Stimulated activated CD4-positive, alpha-beta T cell treated with anti-CD3 and anti-CD28 coated beads, Interleukin-12 subunit alpha, Interleukin-12 subunit beta, amount 100 ng/mL, for 4 hours (primary cell): ENCODE measurements at regions not wholly inside any gene's neighbourhood (a gene's known extent, or its start where the extent isn't known, plus 50 kb on each side); places are given as distances from the start of the nearest gene placed in this dataset.

Source experiments
- DNase-seq: peaks from one replicate; pipeline ENCODE4 v3.0.0-alpha.2; 2020

DNA sequence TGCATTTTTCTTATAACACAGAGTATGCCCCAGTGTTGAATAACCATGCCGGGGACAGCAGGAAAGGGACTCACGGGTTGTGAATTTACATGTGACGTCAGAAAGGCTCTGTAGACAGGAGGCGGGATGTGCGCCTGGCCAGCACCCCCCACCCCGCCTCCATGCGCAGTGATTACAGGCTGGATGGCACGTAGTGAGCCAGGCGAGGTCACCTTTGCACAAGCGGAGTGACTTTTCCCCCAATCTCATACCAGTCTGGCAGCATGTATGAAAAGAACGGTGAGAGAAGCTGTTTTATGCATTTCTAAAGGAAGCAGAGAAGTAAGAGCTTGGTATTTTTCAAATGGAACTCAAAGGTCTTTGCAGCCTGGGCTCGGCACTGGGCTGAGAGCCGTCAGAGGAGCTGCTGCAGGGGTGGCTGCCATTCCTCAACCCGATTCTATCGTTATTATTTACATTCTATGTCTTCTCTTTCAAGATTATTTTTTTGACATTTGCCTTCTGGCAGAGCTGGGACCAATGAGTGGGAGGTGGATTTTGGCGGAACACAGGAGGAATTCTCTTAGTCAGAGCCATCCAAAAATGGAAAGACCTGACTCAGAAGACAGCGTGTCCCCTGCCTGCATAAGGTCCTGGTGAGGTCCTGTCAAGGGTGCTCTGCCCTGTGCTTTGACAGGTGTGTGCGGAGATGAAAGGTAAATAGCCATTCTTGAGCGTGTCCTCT lies 115.6 kb upstream of the SLC45A1 start:
- no peak for DNase-seq

DNA sequence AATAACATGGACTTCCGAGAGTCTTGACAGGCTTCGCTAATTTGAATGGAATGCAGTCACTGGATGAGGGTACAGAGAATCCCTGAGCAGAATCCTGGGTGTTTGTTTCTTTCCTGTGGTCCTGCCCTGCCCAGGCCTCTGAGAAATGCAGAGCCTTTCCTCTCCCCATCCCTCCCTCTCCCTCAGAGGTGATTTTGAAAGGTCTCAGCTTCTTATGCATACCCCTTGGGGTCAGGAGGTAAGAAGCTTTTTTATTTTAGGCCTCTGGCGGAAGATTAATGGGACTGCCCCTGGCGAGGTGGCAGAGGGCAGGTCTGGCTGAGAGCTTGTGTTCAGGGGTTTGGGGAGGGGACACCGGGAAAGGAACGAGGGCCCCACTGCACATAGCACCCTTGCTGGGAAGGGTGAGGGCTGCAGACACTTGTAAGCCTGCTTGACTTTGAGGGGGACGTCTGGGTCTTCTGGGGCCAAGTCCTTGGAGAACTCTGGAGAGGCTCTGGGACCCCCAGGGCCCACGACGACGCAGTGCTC lies 116.5 kb upstream of the SLC45A1 start:
- no peak for DNase-seq

GRCh38 chr1:8200317-8201115 lies 117.4 kb upstream of the SLC45A1 start:
- DNase-seq, result no peak

- DNase-seq, result no peak
Observed at GRCh38 chr1:8198522-8198921, 119.4 kb upstream of the SLC45A1 start.

DNA sequence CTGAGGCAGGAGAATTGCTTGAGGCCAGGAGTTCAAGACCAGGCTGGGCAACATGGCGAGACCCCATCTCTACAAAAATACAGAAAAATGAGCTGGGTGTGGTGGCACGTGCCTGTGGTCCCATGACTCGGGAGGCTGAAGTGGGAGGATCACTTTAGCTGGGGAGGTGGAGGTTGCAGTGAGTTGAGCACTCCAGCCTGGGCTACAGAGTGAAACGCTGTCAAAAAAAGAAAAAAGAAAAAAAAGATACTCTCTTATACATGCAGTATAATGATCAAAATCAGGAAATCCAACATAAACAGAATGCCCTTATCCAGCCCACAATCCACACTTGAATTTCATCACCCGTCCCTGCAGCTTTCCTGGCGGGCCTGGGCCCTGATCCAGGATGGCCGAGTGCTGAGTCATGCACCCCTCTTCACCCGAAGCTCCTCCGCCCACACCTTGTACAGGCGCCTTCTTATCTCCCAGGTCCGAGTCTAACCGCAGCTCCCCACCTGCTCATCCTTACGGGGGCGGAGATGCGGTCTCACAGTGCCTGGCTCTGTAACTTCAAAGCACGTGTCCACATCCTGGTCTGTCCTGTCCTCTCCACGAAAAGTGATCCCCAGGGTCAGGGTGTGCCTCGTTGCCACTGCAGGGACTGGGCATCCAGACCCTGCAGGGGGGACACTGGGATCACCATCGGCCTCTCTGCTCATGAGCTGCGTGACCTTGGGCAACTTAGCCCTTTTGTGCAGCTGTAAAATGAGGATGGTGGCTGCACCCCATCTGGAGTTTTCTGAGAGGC lies 120.2 kb upstream of the SLC45A1 start:
- no peak for DNase-seq

DNA sequence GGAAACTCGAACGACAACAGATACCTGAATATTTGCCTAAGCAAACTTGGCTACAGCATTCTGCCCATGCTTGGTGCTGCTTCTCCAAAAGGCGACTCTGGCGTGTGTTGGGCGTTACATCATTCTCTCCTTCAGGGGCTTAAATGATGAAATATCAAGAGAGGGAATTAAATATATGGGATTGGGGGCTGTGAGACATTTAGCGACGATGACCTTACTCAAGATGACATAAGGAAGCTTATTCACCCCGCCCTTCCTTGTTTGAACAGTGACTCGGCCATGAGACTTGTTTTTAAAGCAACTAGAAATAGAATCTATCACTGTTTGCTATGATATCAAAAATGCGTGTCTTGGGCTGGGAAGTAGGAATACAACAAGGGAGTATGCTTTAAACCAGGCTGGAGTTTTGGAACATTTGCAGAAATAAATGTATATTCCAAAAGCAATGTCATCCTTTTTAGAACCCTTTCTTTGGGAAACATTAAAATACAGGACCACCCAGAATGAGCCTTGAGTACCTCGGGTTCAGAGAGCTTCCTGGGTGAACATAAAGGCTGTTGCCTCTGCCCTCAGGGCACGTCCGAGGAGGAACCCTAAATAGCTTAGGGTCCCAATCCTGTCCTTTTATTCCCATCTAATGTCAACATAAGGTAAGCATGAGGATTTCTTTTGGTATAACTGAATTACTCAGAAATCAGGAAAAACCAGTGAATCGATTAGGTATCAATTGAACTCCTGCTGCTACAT lies 123.3 kb upstream of the SLC45A1 start:
- DNase-seq, result no peak

- no peak for DNase-seq
Observed at GRCh38 chr1:8193840-8194406, 124.0 kb upstream of the SLC45A1 start.

DNA sequence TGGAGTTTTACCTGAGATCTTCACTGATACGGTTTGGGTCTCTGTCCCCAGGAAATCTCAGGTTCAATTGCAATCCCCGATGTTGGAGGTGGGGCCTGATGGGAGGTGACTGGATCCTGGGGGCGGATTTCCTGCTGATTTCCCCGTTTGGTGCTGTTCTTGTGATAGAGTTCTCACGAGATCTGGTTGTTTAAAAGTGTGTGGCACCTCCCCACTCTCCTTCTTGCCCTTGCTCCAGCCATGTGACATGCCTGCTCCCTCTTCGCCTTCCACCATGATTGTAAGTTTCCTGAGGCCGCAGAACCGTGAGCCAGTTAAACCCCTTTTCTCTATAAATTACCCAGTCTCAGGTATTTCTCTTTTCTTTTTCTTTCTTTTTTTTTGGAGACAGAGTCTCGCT lies 126.4 kb upstream of the SLC45A1 start:
- no peak for DNase-seq

DNA sequence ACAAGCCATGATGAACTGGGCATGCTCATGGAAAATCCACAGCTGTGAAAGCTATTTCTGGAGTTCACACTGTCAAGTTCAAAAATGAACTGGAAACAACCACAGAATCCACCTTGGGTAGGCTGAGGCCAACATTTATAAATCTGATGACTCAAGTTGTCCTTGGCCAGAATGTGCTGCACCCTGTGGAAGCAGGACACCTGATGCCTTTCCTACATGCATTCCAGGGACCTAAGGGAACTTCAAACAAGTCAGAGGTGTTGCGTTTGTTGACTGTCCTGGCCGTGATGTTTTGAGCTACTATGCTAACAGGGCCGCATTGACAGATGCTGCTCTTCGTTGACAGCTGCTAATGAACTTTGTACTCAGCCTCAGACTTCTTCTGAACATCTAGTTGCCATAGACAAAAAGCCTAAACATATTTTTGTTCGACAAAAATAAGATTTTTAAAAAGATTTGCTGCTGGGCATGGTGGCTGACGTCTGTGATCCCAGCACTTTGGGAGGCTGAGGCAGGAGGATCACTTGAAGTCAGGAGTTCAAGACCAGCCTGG lies 127.9 kb upstream of the SLC45A1 start:
- DNase-seq, result no peak

- DNase-seq, result no peak
Observed at GRCh38 chr1:8185400-8185799, 132.5 kb upstream of the SLC45A1 start.

- DNase-seq, result no peak
Observed at GRCh38 chr1:8184301-8184700, 133.6 kb upstream of the SLC45A1 start.

DNA sequence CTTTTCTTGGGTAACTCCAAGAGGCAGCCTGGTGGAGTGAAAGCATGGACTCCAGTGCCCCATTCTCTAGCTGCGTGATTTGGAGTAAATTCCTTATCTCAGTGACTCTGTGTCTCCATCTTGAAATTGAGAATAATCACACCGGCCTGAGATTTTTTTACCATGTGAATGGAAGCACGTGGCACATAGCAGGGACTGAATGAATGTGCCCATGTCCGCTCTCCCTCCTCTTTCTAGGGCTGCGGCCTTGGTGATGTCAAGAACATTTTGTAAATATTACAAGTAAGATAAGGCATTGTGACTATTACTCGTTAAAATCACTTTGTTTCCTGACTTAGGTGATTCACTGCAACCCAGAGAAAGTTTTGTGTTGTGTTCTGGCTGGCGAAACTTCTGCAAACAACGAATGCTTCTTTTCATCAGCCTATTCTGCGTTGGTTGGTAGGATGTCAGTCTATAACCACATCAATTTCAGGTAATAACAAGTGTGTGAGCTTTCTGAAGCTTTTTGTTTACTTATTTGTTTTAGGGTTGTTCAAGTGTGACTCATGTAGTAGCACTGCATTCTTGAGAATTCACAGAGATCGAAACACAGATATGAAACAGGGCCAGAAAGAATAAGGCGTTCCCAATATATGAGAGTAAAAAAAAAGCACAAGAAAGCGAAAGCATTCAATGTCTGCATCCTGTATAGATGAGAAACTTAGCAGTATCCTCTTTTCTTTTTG lies 135.7 kb upstream of the SLC45A1 start:
- no peak for DNase-seq

DNA sequence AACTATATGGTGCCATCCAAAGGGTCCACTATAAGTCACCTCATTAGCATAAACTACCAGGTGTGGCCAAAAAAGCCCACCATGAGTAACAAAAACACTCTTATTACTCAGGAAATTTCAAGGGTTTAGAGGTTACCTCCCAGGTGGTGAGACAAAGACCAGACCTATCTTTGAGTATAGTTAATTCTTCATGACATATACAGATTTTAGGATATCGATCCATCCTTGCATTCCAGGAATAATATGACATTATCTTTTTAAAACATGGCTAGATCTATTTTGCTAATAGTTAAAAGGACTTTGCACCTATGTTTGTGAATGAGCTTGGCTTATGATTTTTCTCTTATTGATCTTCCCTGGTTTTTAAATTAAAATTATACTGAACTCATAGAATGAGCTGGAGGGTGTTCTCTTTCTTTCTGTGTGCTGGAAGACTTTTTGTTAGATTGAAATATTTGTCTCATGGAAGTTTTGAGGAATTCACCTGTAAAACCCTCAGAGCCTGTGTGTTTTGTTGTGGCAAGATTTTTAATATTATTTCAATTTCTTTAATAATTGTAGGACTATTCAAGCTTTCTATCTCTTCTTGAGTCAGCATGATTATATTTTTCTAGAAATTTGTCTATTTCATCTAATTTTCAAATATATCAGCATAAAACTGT lies 138.7 kb upstream of the SLC45A1 start:
- DNase-seq, result no peak

DNA sequence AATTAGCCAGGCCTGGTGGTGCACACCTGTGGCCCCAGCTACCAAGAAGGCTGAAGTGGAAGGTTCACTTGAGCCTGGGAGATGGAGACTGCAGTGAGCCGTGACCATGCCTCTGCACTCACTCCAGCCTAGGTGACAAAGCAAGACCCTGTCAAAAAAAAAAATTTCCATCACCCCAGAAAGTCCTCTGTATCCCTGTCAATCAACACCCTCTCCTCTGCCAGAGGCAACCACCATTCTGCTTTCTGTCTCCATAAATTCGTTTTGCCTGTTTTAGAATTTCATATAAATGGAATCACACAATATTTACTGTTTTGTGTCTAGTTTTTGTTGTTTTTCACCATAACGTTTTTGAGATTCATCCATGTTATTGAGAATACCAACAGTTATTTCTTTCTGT lies 141.6 kb upstream of the SLC45A1 start:
- no peak for DNase-seq

DNA sequence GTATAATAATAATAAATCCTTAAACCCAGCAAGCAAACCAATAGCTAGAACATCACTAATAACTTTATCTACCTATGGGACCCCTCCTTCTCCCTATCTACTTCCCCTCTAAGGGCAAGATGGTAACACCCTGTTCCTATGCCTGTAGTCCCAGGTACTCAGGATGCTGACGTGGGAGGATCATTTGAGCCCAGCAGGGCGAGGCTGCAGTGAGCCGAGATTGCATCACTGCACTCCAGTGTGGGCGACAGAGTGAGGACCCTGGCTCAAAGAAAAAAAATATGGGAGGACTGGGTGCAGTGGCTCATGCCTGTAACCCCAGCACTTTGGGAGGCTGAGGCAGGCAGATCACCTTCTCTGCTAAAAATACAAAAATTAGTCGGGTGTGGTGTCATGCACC lies 143.1 kb upstream of the SLC45A1 start:
- no peak for DNase-seq

- no peak for DNase-seq
Observed at GRCh38 chr1:8171751-8172464, 145.8 kb upstream of the ERRFI1 start.

DNA sequence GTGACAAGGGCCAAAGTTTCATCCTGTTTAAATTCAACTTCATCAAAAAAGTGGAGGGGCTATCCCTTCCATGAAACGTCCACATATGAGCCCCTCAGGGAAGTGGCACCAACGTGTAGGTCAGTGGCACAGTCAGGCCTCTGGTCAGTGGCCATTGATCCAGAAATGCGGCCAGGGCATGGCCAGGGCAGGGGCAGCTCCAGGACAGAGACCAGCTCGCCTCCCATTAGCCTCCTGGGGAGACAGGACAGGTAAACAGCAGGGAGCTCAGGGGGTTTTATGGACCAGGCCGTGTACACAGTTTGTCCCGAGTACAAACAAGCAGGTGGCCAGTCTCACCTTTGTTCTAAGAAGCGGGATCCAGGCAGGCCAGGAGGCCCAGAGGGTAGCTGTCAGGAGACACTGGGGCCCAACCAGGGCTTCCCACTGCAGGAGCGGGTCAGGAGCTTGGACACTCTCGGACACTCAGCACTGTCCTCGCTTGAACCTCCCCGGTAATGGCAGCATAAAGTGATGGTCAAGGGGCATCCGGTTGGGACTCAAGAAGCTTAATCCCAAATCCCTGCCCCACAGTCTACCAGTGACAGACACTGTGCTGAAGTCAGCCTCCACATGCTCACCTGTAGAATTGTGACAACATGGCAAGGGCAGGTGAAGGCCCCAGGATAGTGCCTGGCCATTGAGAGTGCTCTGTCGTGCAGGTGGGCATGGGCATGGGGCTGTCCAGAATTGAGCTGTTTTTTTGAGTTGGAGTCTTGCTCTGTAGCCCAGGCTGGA lies 144.1 kb upstream of the ERRFI1 start:
- no peak for DNase-seq

- no peak for DNase-seq
Observed at GRCh38 chr1:8169364-8170058, 143.4 kb upstream of the ERRFI1 start.

- no peak for DNase-seq
Observed at GRCh38 chr1:8167936-8168335, 141.8 kb upstream of the ERRFI1 start.
